ENCODE measurements at regions not wholly inside any gene's neighbourhood (a gene's known extent, or its start where the extent isn't known, plus 50 kb on each side); places are given as distances from the start of the nearest gene placed in this dataset.
A peak's percentile ranks its signal among the peaks of the same experiment; 100 is the strongest.

- no peak for DNase-seq (ENCODE audit: low read depth, low spot score)
- no peak overlapping the region for H3K4me3 ChIP-seq (ENCODE audit: low read length)
Measured at GRCh38 chr11:27287205-27287604, 75.8 kb downstream of the CCDC34 start.

- H3K4me3 ChIP-seq (ENCODE audit: low read length) = no peak overlapping the region
- DNase-seq (ENCODE audit: low read depth, low spot score) = no peak
Measured at GRCh38 chr11:27285761-27286160, 77.3 kb downstream of the CCDC34 start.

GRCh38 chr11:27282806-27283205 lies 80.2 kb downstream of the CCDC34 start:
- DNase-seq (ENCODE audit: low read depth, low spot score) = no peak
- H3K4me3 ChIP-seq (ENCODE audit: low read length) = no peak overlapping the region

GRCh38 chr11:27281740-27282590 lies 81.0 kb downstream of the CCDC34 start:
- peak; percentile 95 for DNase-seq (ENCODE audit: low read depth, low spot score)
- no peak overlapping the region for H3K4me3 ChIP-seq (ENCODE audit: low read length)

- no peak overlapping the region for H3K4me3 ChIP-seq (ENCODE audit: low read length)
- peak; percentile 84 for DNase-seq (ENCODE audit: low read depth, low spot score)
Measured at GRCh38 chr11:27281276-27281675, 81.7 kb downstream of the CCDC34 start.

GRCh38 chr11:27280140-27280539 lies 82.9 kb downstream of the CCDC34 start:
- no peak for DNase-seq (ENCODE audit: low read depth, low spot score)

GRCh38 chr11:27279460-27279859 lies 83.6 kb downstream of the CCDC34 start:
- H3K4me3 ChIP-seq (ENCODE audit: low read length) = no peak overlapping the region

More at GRCh38 chr11:27280140-27280539, 82.9 kb downstream of the CCDC34 start:
- no peak overlapping the region for H3K4me3 ChIP-seq (ENCODE audit: low read length)

GRCh38 chr11:27277843-27278242 lies 85.2 kb downstream of the CCDC34 start:
- DNase-seq (ENCODE audit: low read depth, low spot score) = no peak
- no peak overlapping the region for H3K4me3 ChIP-seq (ENCODE audit: low read length)

More at GRCh38 chr11:27279460-27279859, 83.6 kb downstream of the CCDC34 start:
- DNase-seq (ENCODE audit: low read depth, low spot score) = no peak

- no peak for DNase-seq (ENCODE audit: low read depth, low spot score)
- no peak overlapping the region for H3K4me3 ChIP-seq (ENCODE audit: low read length)
Measured at GRCh38 chr11:27276141-27276540, 86.9 kb downstream of the CCDC34 start.

GRCh38 chr11:27274854-27275395 lies 88.1 kb downstream of the CCDC34 start:
- no peak overlapping the region for H3K4me3 ChIP-seq (ENCODE audit: low read length)

GRCh38 chr11:27266125-27266524 lies 96.9 kb downstream of the CCDC34 start:
- no peak overlapping the region for H3K4me3 ChIP-seq (ENCODE audit: low read length)
- DNase-seq (ENCODE audit: low read depth, low spot score) = no peak

More at GRCh38 chr11:27274854-27275395, 88.1 kb downstream of the CCDC34 start:
- no peak for DNase-seq (ENCODE audit: low read depth, low spot score)

- H3K4me3 ChIP-seq (ENCODE audit: low read length) = no peak overlapping the region
- no peak for DNase-seq (ENCODE audit: low read depth, low spot score)
Measured at GRCh38 chr11:27263986-27264385, 99.0 kb downstream of the CCDC34 start.

GRCh38 chr11:27263046-27263445 lies 100.0 kb downstream of the CCDC34 start:
- no peak for DNase-seq (ENCODE audit: low read depth, low spot score)
- no peak overlapping the region for H3K4me3 ChIP-seq (ENCODE audit: low read length)

- no peak overlapping the region for H3K4me3 ChIP-seq (ENCODE audit: low read length)
- no peak for DNase-seq (ENCODE audit: low read depth, low spot score)
Measured at GRCh38 chr11:27255447-27255828, 107.6 kb downstream of the CCDC34 start.

- H3K4me3 ChIP-seq (ENCODE audit: low read length) = no peak overlapping the region
- no peak for DNase-seq (ENCODE audit: low read depth, low spot score)
Measured at GRCh38 chr11:27254744-27255446, 108.1 kb downstream of the CCDC34 start.

- no peak overlapping the region for H3K4me3 ChIP-seq (ENCODE audit: low read length)
- DNase-seq (ENCODE audit: low read depth, low spot score) = no peak
Measured at GRCh38 chr11:27253224-27253623, 109.8 kb downstream of the CCDC34 start.

- DNase-seq (ENCODE audit: low read depth, low spot score) = no peak
- no peak overlapping the region for H3K4me3 ChIP-seq (ENCODE audit: low read length)
Measured at GRCh38 chr11:27250867-27251665, 111.9 kb downstream of the CCDC34 start.

GRCh38 chr11:27248576-27249509 lies 114.2 kb downstream of the CCDC34 start:
- DNase-seq (ENCODE audit: low read depth, low spot score) = no peak
- no peak overlapping the region for H3K4me3 ChIP-seq (ENCODE audit: low read length)
